NCI-H1092 treated with DMSO at 0.1 percent for 48 hours (cell line): ENCODE measurements at regions not wholly inside any gene's neighbourhood (a gene's known extent, or its start where the extent isn't known, plus 50 kb on each side); places are given as distances from the start of the nearest gene placed in this dataset.
"Not testable (repeated sequence)": the region's sequence is repeated elsewhere in the genome, so short reads cannot be mapped to it uniquely, and the experiment has no call there.

ENCODE experiments used
- DNase-seq: peaks from one replicate; lab custom pipeline; 2025; lab: John Stamatoyannopoulos, UW

DNA sequence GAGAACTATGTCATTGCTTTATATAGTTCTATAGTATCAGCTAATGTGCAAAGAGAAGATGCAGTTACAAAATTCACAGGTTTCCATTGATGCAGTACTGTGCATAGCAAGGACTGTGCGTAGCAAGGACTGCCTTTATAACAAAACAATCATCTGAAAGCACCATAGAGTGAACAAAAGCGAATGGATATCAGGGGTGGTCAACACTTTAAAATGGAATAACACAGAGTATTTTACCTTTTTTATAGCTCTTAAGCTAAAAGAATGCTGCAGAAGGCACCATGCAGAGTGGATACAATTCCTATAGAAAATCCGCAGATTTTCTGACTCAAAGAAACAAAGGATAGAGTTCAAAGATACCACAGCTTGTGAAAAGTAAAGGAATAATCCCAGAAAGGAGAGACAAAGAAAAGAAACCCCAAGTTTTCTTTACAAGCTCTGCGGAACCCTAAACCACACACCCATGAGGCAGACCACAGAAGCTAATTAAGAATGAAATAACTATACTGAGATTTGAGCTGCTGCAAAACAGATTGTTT, 229.9 kb upstream of the DTNA start:
- DNase-seq = no peak

DNA sequence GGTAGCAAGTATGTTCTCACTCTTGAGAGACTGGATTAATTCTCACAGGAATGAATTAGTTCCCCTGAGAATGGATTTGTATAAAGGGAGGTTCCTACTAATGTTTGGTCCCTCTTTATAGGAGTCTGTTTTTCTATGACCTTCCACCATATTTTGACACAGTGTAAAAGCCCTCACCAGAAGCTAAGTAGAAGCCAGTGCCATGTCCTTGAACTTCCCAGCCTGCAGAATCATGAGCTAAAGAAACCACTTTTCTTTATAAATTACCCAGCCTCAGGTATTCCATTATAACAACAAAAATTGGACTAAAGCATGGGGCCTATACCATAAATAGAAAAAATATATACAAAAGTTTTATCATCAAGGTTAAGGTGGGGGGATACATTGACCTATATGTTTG, 227.9 kb upstream of the DTNA start:
- no peak for DNase-seq

DNA sequence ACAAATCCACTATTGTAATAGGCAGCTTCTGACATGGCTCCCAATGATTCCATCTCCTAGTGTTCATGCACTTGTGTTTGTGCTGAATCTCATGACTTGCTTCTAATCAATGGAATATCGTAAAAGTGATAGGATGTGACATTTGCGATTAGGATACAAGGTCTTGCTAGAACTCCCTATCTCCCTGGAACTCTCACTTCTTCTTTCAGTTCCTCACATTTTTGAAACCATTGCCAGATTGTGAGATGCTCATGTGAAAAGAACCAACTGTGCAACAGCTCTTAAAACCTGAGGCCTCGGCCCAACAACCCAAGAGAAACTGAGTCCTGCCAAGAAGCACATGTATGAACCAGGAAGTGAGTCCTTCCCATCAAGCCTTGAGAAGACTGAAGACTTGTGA, 226.9 kb upstream of the DTNA start:
- no peak for DNase-seq

DNA sequence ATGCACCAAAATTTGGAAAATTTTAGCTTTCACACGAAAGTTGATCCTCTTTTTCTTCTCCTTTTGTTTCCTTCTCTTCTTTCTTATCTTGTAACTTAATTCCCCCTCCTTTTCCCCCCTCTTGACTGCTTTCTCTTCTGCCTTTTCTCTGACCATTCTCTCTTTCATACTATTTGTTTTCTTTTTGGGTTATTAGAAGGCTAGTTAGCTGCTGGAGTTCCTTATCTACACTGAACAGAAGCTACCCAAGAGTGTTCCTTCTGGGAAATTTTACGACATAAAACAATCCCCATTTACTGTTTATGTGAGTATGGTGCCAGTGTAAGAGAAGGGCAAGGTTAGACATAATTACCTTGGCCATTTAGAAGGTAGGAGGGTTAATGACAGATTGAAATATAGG, 218.4 kb upstream of the DTNA start:
- DNase-seq = no peak

DNA sequence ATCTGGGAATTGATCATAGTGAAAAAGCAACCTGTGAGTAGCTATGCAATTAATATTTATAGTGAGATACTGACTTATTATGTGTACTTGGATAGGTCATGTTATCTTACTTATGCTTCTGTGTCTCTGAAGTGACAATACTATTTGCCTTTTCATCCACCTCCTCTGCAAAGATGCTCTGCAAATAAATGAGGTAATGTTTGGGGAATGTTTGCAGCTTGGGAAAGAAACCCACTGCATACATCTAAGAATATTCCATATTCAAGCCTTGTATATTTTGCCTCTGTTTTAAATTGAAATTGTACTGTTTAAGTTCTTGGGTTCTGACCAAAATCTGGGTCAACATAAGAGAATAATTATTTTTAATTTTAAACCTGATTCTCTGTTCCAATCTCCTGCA, 217.4 kb upstream of the DTNA start:
- DNase-seq = peak; percentile 80

DNA sequence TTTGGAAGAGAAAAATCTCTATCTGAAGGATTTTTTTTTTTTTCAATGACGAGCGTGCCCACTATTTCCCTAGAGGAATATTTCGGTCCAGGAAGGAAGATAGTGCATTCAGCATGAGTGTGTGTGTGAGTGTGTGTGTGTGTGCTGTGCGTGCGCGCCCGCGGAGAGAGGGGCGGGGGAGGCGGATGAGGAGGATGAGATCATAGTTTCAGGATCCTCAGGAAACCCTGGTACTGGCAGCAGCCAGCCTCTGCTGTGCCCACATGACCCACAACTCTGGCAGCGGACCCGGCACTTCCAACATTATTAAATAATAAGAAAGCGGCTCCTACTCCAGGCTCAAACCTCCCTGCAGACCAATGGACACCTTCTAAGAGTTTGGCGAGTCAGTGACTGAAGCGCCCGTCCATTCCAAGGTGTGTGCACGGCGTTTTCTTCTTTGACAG, 217.0 kb upstream of the DTNA start:
- DNase-seq = peak; percentile 95

DNA sequence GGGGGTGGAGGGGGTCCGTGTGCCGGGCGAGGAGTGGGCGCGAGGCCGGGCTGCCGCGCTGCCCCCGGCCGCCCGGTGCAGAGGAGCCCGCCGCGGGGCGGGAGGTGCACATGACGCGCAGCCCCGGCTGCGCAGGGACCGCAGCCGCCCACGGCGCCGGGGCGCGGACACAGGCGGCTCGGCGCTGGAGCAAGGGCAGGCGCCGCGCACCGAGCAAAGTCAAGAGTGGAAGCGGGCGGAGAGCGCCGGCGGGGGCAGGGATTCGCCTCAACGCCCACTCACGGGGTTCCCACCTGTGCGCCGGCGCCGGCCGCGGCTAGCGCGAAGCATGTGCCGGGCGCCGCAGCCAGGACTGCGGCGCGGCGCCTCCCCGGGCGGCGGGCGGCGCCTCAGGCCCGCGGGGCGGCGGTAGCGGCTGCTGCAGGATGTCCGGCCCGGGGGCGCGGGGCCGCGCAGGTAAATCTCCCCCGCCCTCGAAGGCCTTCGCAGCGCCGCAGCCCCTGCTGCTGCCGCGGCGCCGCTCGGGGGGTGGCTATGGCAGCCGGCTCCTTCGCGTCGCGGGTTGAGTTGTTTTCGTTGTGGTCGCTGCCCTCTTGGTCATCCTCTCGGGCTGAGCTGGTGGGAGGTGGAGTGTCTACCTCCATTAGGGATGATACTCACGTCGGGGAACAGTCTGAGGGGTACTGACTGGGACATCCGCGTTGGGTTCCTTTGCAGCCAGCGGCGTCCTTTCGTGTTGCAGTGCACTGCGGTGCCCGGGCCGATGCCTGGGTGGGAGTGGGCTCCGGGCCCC, 216.3 kb upstream of the DTNA start:
- peak; percentile 84 for DNase-seq

DNA sequence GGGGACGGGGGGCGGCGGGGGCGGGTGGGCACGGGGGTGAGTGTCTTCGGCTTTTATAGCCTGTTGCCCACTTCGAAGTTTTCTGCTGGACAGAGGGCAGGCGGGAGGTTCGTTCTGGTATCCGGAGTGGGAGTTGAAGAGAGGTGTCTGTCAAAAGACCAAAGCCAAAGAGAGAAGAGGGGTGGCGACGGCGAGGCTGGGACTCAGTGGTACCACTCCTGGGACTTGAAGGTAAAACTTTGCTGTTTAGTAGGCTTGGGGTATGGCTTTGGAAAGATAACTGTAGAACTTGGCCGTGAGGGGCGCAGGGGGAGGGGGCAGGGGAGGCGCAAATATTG, 215.8 kb upstream of the DTNA start:
- no peak for DNase-seq

DNA sequence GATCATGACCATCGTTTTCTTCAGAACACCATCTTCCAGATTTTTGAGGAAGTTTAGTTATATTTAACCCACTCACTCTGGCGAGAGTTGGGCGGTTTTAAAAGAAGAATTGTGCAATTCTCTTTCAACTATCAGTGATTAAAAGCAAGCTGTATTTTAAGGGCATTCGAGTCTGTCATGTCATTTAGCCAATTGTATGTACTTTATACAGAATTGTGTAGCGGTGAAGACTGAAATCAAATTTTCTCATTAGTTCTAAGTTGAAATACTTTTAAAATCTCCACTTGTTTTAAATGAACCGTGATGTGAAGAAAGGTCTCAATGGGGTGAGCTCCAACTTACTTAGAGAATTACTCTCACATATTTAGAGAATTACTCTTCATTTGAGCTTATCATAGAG, 214.6 kb upstream of the DTNA start:
- DNase-seq = no peak

DNA sequence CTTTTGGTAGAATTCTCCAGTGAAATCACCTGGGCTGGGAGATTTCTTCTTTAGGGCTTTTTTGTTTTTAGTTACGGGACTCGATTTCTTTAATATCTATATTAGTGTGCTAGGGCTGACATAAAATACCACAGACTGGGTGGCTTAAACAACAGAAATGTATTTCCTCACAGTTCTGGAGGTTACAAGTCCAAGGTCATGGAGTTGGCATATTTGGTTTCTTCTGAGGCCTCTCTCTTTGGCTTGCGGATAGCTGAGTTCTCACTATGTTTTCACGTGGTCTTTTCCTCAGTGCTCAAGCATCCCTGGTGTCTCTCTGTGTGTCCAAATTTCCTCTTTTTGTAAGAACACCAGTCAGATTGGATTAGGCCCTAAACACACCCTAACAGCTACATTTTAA, 208.5 kb upstream of the DTNA start:
- no peak for DNase-seq

DNA sequence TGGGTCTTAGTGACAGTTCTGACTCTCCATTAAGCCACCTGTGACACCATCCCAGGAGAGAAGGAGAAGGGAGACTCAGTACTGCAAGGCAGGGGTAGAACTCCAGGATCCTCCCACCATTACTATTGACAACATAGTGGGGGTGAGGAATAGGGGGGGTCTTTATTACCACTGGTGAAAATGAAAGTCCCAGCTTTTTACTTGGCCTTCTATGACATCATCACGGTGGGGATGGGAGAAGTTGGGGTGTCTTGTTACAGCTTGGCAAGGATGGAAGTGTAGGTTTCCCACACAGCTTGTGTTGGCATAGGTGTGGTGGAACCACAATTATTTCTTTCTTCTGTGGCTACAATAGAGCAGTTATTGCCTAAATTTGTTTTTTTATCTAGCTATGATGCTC, 203.9 kb upstream of the DTNA start:
- no peak for DNase-seq

DNA sequence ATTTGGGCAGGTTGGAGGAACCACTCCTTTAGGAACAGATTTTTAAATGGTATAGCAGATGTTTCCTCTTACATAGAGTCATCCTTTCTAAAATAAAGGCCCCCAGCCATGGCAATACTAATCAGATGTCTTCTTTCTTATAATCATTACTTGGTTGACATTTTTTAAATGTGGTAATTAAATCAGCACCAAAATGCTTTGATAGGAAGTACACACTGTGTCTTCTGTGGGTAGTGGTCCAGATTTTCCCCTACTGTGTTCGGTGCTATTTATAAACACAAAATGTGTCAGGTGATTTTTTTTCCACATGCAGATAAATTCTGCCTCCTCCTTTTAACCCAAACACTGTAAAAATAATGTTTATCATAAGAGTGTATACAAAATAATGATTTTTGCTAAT, 200.9 kb upstream of the DTNA start:
- no peak for DNase-seq

DNA sequence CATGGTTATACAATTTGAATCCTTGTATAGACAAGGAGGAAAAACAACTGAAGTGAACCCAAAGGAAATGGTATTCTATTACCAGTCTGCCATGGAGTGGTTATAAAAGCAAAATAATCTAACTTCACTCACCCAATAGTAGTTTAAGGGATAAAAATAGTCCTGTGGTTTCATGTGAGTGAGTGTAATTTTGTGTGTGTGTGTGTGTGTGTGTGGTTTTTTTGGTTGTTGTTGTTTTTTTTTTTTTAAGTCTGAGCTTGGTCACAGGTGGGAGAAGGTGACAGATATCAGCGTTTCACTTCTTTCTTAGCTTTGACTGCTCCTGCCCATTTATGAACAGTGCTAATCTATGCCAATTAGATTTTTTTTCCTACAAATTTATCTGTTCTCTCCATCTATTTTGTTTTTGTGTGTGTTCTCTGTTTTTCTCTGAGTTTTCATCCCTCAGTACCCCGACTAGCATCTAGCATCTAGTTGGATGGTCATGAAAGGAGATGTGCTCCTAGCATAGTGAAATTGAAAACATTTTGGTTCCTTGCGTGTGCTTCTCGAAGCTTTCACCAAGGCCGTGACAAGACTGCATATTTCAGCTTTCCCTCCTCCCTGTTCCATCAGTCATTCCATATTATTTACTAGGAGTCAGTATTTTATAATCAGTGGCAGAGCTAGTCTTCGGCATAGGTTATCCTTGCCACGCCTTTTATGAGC, 200.1 kb upstream of the DTNA start:
- no peak for DNase-seq

DNA sequence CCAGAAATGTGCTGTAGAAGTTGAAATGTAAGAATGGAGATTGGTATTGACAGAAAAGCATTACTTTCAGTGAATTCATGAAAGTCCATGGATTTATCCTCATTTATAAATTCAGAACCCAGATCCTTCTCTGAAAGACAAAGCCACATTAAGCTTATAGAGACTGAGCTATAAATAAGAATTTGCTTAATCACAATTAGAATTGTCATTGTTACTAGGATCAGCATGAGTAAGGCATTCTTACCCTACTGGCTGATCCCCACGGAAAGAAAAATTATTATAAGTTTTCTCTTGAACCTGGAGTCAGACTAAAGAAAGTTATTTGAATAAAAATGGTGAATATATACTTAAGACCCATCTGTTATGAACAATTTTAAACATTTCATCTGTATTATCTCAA, 199.2 kb upstream of the DTNA start:
- no peak for DNase-seq

DNA sequence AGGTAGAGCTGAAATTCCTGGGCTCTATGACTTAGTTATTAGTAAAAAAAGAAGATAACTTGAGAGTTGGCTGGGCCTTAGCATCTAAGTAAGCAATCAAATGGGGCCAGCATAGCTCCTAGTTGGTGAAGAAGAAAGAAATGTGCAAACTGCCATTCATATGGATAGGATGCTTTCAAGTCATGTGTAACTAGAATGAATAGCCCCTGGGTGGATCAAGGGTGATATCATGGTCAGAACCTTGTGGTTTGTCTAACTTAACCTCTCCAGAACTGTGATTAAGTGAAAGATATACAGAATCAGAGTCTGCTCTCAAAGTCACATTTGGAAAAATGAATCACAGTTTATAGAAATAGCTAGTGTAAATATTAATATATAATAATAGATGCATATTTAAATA, 198.7 kb upstream of the DTNA start:
- no peak for DNase-seq

DNA sequence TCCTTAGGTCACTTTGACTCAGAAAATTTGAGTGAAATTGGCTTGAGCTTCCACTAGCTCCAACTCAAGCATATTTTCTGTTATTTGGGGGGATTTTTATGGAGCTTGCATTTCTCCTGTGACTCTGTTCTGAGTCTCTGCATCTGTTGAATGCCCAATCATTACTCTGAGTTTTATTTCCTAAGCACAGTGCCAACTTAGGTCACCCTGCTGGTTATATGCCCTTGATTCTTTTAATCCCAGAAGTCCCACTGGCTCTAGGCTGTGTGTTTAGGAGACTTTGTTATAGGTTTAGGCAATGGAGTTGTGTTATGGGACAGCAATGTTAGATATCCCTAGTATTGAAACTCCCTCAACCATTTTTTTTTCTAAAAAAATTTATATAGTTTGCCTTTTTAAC, 198.2 kb upstream of the DTNA start:
- DNase-seq = no peak

DNA sequence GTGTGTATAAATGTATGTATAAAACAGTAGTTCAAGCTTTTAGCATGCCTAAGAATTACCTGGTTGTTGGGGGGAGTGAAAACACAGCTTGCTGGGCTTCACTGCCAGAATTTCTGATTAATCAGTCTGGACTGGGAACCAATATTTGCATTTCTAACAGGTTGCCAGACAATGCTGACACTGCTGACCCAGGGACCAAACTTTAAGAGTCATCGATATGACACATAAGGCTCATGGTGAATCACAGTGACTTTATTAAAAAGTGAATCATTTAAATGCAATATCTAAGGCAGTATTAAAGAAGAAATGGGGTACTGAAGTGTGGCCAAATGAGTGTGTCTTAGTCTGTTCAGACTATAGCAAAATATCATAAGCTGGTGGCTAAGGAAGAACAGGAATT, 195.9 kb upstream of the DTNA start:
- no peak for DNase-seq

DNA sequence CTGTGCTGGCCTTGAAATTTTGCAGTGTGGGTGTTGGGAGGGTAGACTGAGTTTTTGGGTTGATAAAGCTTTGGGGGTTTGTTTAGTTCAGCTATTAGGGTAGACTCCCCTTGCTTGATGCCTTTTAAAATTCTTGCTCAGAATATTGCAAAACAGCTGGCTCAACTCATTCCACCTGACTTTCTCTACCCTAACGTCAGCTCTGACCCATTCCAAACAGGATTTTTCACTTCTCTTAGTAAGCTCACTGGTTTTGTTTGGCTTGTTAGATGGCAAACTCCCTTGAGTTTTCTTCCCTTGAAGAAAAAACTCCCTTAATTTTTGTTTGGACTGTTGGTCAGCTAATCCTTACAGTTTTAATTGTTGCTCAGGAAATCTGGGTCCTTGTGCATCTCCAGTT, 195.1 kb upstream of the DTNA start:
- no peak for DNase-seq

DNA sequence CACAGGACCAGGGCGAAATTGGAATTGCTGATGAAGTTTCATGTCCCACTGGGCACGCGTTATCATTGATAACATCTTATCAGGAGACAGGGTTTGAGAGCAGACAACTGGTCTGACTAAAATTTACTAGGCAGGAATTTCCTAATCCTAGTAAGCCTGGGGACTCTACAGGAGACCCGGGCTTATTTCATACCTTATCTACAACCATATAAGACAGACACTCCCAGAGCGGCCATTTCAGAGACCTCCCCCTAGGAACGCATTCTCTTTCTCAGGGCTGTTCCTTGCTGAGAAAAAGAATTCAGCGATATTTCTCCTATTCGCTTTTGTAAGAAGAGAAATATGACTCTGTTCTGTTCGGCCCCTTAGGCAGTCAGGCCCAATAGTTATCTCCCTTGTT, 193.7 kb upstream of the DTNA start:
- not testable (repeated sequence) for DNase-seq

DNA sequence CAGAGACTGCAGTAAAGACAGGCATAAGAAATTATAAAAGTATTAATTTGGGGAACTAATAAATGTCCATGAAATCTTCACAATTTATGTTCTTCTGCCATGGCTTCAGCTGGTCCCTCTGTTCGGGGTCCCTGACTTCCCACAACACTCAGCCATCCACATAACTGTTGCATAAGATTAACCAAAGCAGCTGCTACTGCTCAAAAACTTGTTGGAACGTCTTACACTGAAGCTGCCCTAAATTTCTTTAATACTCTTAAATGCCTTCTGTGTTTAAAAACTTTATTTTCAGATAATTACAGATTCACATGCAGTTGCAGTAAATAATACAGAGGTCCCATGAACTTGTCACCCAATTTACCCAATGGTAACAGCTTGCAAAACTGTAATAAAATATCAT, 193.1 kb upstream of the DTNA start:
- DNase-seq = not testable (repeated sequence)

DNA sequence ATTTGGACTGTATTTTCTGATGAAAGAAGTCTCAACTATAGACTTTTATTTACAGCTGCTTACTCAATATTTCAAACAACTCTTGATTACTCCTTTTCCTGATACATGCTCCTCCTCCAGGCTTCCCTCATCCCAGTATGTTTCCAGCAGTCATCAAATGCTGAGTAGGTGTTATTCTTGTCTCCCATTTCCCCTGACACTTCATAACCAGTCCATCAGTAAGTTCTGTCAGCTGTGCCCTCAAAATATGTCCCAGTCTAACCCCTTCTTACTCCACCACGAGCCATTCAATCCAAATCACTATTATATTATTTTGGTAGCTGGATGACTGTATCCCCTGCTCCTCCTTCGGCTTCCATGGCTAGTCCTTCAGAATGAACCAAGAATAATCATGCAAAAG, 189.1 kb upstream of the DTNA start:
- DNase-seq = no peak

DNA sequence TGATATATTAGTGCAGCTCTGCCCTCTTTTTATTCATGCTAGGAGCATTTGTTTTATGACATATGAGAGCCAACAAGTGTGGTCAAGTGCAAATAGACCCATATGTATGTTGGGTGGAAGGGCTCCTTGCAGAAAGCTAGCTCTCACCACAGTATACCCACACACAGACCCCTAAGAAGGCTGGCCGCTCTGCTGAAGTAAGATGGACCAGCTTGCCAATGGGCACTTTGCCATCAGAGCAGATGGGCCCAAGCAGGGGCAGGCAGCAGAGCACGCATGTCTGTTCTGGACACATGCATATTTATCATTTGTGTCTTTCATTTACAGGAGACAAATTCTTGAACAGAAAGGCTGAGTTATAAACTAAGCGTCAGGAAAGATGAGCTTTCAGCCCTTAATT, 187.5 kb upstream of the DTNA start:
- DNase-seq = peak; percentile 75

DNA sequence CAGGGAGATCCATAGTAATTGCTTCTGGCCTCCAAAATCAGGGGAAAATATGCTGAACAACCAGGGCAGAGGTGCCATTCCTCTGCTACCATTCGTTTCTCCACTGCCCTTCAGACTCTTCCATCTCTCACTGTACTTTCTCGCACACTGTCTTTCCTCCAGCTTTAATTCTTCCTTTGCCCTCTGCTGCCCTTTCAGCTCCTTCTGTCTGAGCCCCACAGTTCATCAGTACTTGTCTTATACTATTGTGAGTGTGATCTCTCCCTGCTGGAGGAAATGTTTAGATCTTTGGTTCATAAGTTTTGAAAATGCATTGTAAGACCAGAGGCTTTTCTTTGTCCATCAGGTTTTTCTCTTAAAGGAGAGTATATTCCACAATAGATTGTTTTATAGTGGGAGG, 184.9 kb upstream of the DTNA start:
- DNase-seq = no peak

DNA sequence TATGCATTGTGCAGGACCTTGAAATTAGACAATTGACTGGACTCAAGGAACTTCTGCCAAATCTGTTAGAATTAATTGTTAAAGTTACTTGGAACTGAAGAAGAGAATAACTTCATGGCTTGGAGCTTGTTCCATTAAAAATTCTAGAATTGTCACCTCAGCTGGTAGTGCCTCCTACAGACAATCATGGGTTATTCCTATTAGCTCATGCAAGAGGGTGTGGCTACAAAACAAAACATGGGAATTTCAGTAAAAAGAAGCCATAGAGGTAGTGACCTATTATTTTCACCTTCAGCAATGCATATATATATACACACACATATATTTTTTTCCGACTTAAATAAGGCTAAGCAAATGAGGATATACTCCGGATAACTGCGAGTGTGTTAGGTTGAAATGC, 181.9 kb upstream of the DTNA start:
- no peak for DNase-seq
